NCI-H2171 (cell line): ENCODE measurements at regions not wholly inside any gene's neighbourhood (a gene's known extent, or its start where the extent isn't known, plus 50 kb on each side); places are given as distances from the start of the nearest gene placed in this dataset.
"Not testable (repeated sequence)": the region's sequence is repeated elsewhere in the genome, so short reads cannot be mapped to it uniquely, and the experiment has no call there.

ENCODE experiments used
- DNase-seq: peaks from one replicate; lab custom pipeline; 2025; lab: John Stamatoyannopoulos, UW

GRCh38 chr16:29355339-29356059, 51.0 kb downstream of the NPIPB11 start:
- DNase-seq: not testable (repeated sequence)

GRCh38 chr16:29354449-29354848, 52.1 kb downstream of the NPIPB11 start:
- not testable (repeated sequence) for DNase-seq

GRCh38 chr16:29352617-29352999, 53.9 kb downstream of the NPIPB11 start:
- DNase-seq: not testable (repeated sequence)

GRCh38 chr16:29351970-29352616, 54.4 kb downstream of the NPIPB11 start:
- not testable (repeated sequence) for DNase-seq

GRCh38 chr16:29351271-29351969, 55.1 kb downstream of the NPIPB11 start:
- DNase-seq: not testable (repeated sequence)

- not testable (repeated sequence) for DNase-seq
These were observed 56.5 kb downstream of the NPIPB11 start for GRCh38 chr16:29349966-29350365.

GRCh38 chr16:29348748-29349147, 57.8 kb downstream of the NPIPB11 start:
- not testable (repeated sequence) for DNase-seq

GRCh38 chr16:29348123-29348690, 58.3 kb downstream of the NPIPB11 start:
- DNase-seq: not testable (repeated sequence)

- DNase-seq: not testable (repeated sequence)
These were observed 59.5 kb downstream of the NPIPB11 start for GRCh38 chr16:29346796-29347580.

- DNase-seq: not testable (repeated sequence)
These were observed 60.3 kb downstream of the NPIPB11 start for GRCh38 chr16:29346203-29346602.

GRCh38 chr16:29342937-29343336, 63.6 kb downstream of the NPIPB11 start:
- not testable (repeated sequence) for DNase-seq

GRCh38 chr16:29340779-29341438, 65.6 kb downstream of the NPIPB11 start:
- peak; percentile 28 for DNase-seq

- DNase-seq: peak; percentile 51
These were observed 66.3 kb downstream of the NPIPB11 start for GRCh38 chr16:29340235-29340634.

GRCh38 chr16:29338821-29339700, 67.5 kb downstream of the NPIPB11 start:
- DNase-seq: not testable (repeated sequence)

- not testable (repeated sequence) for DNase-seq
These were observed 69.1 kb downstream of the NPIPB11 start for GRCh38 chr16:29337385-29337901.

- DNase-seq: not testable (repeated sequence)
These were observed 71.0 kb downstream of the NPIPB11 start for GRCh38 chr16:29335549-29335846.

GRCh38 chr16:29334776-29335548, 71.5 kb downstream of the NPIPB11 start:
- not testable (repeated sequence) for DNase-seq

GRCh38 chr16:29333492-29334097, 72.9 kb downstream of the NPIPB11 start:
- not testable (repeated sequence) for DNase-seq

GRCh38 chr16:29330623-29331022, 75.9 kb downstream of the NPIPB11 start:
- not testable (repeated sequence) for DNase-seq
